ENCODE measurements at regions not wholly inside any gene's neighbourhood (a gene's known extent, or its start where the extent isn't known, plus 50 kb on each side); places are given as distances from the start of the nearest gene placed in this dataset.

DNA sequence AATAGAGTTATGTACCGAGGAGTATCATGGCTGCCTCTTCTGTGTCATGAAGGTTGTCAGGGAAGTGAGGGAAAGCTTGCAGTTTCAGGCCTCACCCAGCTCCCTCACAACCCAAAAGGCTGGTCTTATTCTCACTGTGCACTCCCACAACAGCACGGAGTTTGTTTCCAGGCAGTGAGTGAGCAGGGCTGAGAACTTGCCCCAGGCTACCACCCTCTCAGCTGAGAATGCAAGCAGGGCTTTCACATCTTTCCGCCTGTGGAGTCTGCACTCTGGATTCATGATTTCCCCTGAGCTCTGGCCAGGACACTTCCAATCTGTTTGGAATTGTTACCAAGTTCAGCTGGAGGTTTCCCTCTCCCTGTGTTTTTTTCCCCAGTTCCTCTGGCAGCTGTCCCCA, 2284.7 kb upstream of the PCDH20 start:
- no peak for DNase-seq

DNA sequence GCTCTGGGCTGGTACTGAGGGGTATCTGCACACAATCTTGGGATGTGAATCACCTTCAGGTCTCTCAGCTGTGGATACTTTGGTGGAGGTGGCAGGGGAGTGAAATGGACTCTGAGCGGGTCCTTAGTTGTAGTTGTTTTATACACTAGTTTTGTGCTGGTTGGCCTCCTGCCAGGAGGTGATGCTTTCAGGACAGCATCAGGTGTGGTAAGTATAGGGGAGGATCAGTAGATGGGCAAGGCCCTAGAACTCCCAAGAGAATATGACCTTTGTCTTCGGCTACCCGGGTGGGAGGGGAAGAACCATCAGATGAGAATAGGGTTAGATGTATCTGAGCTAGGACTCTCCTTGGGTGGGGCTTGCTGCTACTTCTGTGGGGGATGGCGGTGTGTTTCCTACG, 2284.3 kb upstream of the PCDH20 start:
- no peak for DNase-seq

DNA sequence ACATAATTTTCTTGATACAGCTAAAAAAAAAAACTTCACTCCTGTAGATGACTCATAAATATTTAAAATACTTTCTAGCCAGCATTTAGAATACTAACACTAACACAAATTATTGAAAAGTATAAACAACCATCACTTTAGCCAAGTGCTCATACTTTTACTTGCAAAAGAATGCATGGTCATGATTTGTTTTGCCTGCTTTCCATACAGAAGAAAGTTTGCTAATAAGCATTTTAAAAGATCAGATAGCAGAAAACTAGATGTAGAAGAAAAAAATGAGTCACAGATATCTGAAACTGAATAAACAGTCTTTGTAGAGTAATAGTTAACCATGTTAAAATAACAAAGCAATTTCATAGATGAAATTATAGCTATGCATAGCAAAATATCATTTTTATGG, 2280.4 kb upstream of the PCDH20 start:
- DNase-seq, result no peak

- DNase-seq, result no peak
These were observed 2278.0 kb upstream of the PCDH20 start for GRCh38 chr13:63693696-63694095.

DNA sequence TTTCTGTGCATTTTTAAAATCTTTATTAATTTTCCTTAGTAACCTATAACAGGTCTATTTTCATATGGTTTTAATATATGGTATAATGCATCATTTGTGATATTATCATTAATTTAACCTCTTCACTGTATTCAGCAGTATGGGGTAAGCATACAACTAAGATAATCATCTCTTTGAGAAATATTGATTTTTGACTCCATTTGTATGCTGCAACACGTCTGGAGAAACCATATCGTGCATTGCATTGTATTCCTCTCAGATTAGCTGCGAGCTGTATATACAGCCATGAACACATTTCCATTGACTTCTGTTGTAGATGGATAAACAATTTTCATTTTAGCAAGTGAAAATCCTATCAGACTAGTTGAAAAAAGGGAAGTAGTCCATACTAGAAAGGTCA, 2275.8 kb upstream of the PCDH20 start:
- DNase-seq, result no peak

DNA sequence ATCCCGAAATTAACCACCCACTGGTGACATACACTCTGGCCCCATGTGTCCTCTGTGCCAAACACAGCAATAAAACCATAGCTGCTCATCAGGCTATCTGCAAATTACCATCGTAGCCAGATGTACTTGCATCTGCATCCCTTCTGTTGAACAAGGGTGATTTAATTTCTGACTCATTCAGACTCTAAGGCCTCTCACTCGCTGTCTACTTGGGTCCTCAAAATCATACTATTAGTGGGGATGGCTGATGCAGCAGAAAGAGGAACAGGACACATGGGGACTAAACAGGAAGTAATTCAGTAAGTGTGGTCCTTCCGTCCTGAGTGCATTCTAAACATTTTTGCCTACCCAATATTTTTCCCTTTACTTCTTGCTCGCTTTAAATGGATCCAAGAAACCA, 2275.0 kb upstream of the PCDH20 start:
- peak; percentile 5 for DNase-seq

DNA sequence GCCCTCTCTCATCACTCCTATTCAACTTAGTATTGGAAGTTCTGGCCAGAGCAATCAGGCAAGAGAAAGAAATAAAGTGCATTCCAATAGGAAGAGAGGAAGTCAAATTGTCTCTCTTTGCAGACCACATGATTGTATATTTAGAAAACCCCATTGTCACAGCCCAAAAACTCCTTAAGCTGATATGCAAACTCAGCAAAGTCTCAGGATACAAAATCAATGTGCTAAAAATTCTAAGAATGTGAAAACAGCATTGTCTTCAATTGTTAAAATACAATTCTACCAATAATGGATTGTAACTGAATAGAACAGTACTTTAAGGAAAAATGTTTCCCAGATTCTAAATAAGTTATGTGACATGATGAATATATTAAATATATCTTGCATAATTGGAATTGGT, 2269.2 kb upstream of the PCDH20 start:
- DNase-seq, result no peak

DNA sequence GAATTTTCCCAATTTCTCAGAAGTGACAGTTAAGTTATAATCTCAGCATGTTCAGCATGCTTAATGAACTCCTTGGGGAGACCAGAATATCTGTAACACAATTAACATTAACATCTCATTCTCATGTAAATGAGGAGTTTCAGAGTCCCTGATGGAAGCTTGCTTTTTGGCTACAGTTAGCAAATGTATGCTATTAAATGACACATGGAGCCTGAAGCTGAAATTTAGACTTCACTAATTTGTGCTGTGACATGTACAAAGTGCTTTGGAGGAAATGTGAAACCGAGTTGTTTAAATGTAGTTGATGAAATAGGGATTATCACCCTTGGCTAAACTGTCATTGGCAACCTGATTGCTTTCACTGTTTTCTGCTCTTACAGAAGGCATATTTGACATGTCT, 2265.1 kb upstream of the PCDH20 start:
- no peak for DNase-seq

- DNase-seq, result no peak
These were observed 2255.6 kb upstream of the PCDH20 start for GRCh38 chr13:63671296-63671695.

GRCh38 chr13:63651394-63651793, 2235.7 kb upstream of the PCDH20 start:
- no peak for DNase-seq

DNA sequence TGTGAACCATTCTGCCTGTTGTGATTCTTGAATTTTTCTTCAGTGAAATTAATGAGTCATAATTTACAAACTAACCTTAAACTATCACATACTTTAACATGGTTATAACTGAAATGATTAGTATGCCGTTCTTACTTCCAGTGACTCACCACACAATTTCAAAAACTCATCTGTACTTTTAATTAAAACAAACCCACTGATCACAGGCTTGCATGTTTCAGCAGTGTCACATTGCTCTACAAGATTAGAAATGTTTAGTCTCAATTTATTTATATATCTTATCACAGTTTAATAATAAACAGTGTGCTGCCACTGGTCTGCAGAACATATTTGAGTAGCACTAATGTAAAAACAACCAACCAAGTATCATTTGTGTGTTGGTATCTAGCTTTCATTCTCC, 2227.9 kb upstream of the PCDH20 start:
- no peak for DNase-seq

DNA sequence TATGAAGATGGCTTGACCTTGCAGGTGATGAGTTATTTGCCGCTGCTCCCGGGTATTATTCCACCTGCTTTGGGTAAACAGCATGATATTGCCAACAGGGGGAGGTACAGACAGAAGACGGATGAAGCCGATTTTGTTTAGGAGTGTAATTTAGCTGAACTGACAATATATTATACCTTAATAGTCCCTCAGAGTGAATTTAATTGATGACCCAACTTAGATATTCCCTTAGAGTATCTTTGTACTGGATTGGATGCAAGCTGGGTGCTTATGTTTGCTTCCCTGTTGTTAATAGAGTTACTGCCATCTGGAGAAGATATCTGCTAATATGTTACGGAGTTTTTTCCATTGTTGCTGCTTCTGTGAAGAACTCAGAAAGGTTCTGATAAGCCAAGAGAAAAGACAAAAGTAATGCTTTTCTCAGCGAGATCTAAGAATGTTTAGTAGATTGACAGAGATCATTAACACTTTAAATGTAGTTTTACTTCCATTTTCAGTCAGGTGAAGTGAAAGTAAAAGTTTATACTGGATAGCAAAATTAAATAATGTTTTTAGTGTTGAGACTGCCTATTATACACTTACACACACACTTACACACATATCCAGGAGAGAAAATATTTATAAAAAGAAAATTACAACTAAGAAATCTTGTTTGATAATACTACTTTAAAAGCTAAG, 2220.8 kb upstream of the PCDH20 start:
- DNase-seq, result peak; percentile 5

- no peak for DNase-seq
These were observed 2216.7 kb upstream of the PCDH20 start for GRCh38 chr13:63632321-63632720.

DNA sequence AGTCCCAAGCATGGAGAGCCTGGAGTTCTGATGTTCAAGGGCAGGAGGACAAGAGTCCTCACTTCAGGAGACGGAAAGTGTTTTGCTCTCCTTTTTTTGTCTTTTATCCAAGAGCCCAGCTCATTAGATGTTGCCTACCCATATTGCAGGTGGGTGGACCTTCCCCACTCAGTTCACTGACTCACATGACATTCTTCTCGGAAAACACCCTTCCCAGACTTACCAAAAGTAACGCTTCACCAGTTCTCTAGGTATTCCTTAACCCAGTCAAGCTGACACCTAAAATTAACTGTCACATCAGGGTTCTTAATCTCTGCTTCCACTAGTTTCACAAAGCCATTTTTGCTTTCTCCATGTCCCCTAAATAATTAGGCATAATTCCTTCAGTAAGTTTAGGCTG, 2215.4 kb upstream of the PCDH20 start:
- no peak for DNase-seq

DNA sequence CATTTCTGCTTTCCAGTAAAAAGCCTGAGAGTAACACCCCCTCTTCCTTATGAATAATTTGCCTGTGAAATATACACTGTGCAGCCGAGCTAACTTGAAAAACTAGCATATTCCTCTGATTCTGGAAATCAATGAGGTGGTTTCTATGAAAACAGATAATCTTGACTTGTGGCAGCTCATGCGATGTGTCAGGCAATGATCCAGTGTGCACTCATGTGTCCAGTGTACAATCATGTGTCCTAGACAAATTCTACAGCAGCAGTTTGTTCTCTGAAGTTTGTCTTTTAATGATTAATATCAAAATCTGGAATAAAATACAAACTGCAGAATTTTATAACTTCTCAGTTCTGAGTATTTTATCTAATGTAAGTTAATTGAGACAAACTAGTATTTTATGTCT, 2213.9 kb upstream of the PCDH20 start:
- no peak for DNase-seq

DNA sequence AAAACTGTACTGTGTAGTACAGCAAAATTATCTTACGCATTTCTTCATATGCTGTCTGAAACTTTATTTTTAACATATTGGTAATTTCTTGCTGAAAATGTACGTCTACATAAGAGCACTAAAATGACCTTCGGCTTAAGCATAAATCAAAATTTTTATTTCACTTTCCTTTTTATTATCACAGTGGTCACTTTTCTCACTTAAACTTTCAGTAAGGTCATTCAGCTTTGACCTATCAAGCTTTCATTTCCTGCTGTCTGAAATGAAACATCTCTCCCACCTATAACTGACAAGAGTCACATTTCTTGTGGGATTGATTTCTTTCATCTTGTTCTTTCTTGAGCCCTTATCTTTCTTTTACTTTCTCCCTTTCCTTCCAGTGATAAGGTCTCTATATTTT, 2212.7 kb upstream of the PCDH20 start:
- DNase-seq, result no peak

DNA sequence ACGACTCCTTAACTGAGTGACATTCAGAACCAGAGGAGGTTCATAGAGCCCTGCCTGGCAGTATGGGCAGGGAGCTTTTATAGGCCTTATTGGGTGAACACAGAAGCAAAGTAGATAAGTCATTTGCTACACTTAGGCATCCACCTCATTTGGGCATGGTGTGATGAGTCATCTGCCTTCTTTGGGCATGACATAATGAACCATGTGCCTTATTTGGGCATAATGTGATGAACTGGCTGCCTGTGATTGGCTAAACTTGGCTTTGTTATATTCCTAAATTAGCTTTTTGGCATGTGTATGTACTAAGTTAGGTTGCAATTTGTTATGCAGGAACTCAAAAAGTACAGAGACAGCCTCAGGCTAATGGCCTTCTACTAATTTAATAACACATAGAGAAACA, 2210.2 kb upstream of the PCDH20 start:
- DNase-seq, result no peak

DNA sequence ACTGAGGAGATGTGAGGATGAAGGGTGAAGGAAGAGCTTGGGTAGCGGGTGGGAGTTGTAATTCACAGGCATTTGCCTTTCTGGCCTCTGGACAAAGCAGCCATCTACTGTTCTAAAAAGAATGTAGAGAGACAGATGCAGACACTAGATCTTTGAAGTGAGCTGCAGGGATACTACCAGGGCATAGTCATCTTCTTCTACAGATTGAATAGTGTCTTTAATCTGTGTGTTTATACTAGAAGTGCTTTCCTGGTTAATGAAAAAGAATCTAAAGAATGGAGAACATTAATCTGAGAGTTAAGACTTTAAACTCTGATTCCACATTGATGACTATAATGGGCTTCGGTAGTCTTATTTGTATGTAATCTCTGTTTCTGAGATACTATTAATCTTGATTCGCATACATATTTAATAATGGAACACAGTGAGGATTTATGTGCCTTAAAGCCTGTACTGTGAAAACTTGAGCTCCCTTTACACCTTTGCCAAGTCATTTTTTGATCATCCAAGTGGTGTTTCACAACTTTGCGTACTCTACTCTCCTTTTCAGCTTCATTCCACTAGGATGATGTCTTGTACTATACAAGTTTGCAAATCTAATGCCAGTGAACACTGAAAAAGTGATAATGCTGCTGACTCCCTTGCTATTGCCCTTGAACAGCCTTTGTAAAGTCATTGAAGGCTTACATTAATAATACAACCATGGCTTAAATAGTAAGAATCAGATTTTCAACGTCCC, 2199.4 kb upstream of the PCDH20 start:
- no peak for DNase-seq

GRCh38 chr13:63607153-63607552, 2191.5 kb upstream of the PCDH20 start:
- no peak for DNase-seq

GRCh38 chr13:63605962-63606361, 2190.3 kb upstream of the PCDH20 start:
- DNase-seq, result no peak

- no peak for DNase-seq
These were observed 2189.8 kb upstream of the PCDH20 start for GRCh38 chr13:63605403-63605802.

GRCh38 chr13:63595811-63596210, 2180.2 kb upstream of the PCDH20 start:
- DNase-seq, result no peak

- DNase-seq, result no peak
These were observed 2170.8 kb upstream of the PCDH20 start for GRCh38 chr13:63586467-63586866.

DNA sequence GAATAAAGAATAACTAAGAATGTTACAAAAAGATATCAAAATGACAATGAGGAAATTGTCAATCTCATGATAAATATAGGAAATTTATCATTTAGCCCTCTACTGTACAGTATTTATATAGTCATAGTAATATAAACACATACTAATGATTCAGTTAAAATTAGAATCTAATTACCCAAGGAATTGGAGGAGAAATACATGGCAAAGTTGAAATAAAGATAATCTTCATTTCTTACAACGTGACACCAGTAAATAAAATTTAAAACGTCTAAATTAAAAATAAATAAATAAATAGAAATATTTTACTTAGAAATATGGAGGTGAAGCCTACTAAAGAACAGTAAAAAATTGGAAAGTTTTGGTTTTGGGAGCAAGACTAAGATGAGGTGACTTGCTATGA, 2163.1 kb upstream of the PCDH20 start:
- DNase-seq, result no peak

DNA sequence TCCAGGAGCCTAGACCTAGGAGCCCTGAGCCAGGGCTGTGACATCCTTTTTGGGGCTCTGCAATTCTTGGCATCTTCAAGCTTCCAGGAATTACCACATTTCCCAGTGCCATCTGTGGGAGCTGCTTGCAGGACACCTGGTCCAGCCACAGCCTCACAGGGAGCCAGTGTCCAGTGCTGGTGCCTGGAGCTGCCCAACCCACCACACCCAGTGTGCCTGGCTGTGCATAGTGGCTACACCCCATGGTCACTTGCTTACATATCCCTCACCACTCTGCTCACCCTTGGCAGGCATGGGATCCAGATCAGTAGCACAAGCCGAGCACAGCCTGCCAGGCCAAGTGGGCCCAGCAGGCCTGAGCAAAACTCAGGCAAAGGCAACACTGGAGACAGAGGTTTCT, 2151.4 kb upstream of the PCDH20 start:
- DNase-seq, result no peak
